Neutrophil (primary cell): ENCODE measurements at regions not wholly inside any gene's neighbourhood (a gene's known extent, or its start where the extent isn't known, plus 50 kb on each side); places are given as distances from the start of the nearest gene placed in this dataset.

ENCODE experiments used
- H3K27ac ChIP-seq: fragments of 200-600 bp; sonication (generic); 2 replicates; pipeline ENCODE4 v1.5.1; 2016; ENCODE audit warnings: mild to moderate bottlenecking, moderate library complexity
- H3K27me3 ChIP-seq: fragments of 200-600 bp; sonication (generic); 2 replicates; pipeline ENCODE4 v1.6.0; 2016; ENCODE audit warnings: mild to moderate bottlenecking
- H3K36me3 ChIP-seq: fragments of 200-600 bp; sonication (generic); 2 replicates; pipeline ENCODE4 v1.5.1; 2017
- H3K4me1 ChIP-seq, 2 experiments: fragments of 200-600 bp in 1 of 2; sonication (generic) in 1 of 2; 1 replicate in 1 of 2; 2 replicates in 1 of 2; pipeline versions ENCODE4 v1.5.1 to v1.6.1; 2013 to 2016; ENCODE audit warnings: low read depth in 1 of 2, low read length in 1 of 2, mild to moderate bottlenecking in 1 of 2, moderate library complexity in 1 of 2; ENCODE audit not compliant: control insufficient read depth in 1 of 2, insufficient read depth in 1 of 2
- H3K4me3 ChIP-seq, 2 experiments: fragments of 200-600 bp in 1 of 2; sonication (generic) in 1 of 2; 1 replicate in 1 of 2; 2 replicates in 1 of 2; pipeline ENCODE4 v1.5.1; 2013 to 2016; ENCODE audit warnings: low read depth in 1 of 2, low read length in 1 of 2, mild to moderate bottlenecking in 1 of 2, moderate library complexity in 1 of 2
- H3K9me3 ChIP-seq: fragments of 200-600 bp; sonication (generic); 2 replicates; pipeline ENCODE4 v1.5.1; 2016
- CTCF ChIP-seq: fragments of 200-600 bp; sonication (generic); IDR thresholded peaks from 2 replicates; pipeline ENCODE4 v1.5.1; 2016; ENCODE audit warnings: antibody characterized with exemption

- Histone ChIP-seq H3K4me3 (no peak overlapping the region), H3K9me3 (no peaks in the 10 kb centered on the region), H3K36me3 (no peaks in the 10 kb centered on the region), H3K4me1 (no peaks in the 10 kb centered on the region), H3K27ac (no peak overlapping the region), H3K27me3 (peaks cover 20% of the 10 kb centered on the region)
- no peak for TF ChIP-seq CTCF
Observed at GRCh38 chr18:78820161-78820834, 159.3 kb upstream of the SALL3 start.

GRCh38 chr18:78821396-78821795, 158.2 kb upstream of the SALL3 start:
- Histone ChIP-seq H3K4me1 (no peaks in the 10 kb centered on the region), H3K27ac (no peak overlapping the region), H3K27me3 (peaks cover 9% of the 10 kb centered on the region), H3K36me3 (no peaks in the 10 kb centered on the region), H3K9me3 (no peaks in the 10 kb centered on the region), H3K4me3 (no peak overlapping the region)
- TF ChIP-seq CTCF = no peak

- Histone ChIP-seq H3K27ac (no peak overlapping the region), H3K4me3 (no peak overlapping the region), H3K9me3 (no peaks in the 10 kb centered on the region), H3K4me1 (no peaks in the 10 kb centered on the region), H3K36me3 (no peaks in the 10 kb centered on the region), H3K27me3 (peaks cover 8% of the 10 kb centered on the region)
- TF ChIP-seq CTCF = no peak
Observed at GRCh38 chr18:78822171-78822948, 157.3 kb upstream of the SALL3 start.

GRCh38 chr18:78822949-78823285, 156.7 kb upstream of the SALL3 start:
- no peak for TF ChIP-seq CTCF
- Histone ChIP-seq H3K27me3 (peaks cover 8% of the 10 kb centered on the region), H3K4me1 (no peaks in the 10 kb centered on the region), H3K36me3 (no peaks in the 10 kb centered on the region), H3K27ac (no peak overlapping the region), H3K4me3 (no peak overlapping the region), H3K9me3 (no peaks in the 10 kb centered on the region)

- Histone ChIP-seq H3K4me1 (no peaks in the 10 kb centered on the region), H3K4me3 (no peak overlapping the region), H3K27me3 (peaks cover 5% of the 10 kb centered on the region), H3K36me3 (no peaks in the 10 kb centered on the region), H3K9me3 (no peaks in the 10 kb centered on the region), H3K27ac (no peak overlapping the region)
- TF ChIP-seq CTCF = no peak
Observed at GRCh38 chr18:78825168-78825567, 154.4 kb upstream of the SALL3 start.
